ENCODE measurements at regions not wholly inside any gene's neighbourhood (a gene's known extent, or its start where the extent isn't known, plus 50 kb on each side); places are given as distances from the start of the nearest gene placed in this dataset.
"Not testable (repeated sequence)": the region's sequence is repeated elsewhere in the genome, so short reads cannot be mapped to it uniquely, and the experiment has no call there.

DNA sequence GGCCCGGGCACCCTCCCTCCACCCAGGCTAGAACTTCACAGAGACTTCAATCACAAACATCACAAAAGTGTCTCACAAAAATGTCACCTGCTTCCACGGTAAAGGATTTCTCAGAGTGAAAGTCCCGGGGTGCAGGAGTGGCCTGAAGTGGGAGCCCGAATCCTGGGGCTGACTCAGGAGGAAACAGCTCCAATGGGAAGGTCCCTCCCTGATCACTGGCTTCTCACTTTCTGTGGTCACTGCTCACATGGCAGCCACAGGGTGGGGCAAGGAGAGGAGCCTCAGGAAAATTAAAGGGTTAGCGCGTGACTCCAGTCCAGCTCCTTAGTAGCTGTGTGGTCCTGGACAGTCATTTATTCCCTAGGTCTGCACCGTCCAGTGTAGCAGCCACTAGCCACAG is 564.5 kb upstream of the B3GAT1 start:
- DNase-seq: no peak

DNA sequence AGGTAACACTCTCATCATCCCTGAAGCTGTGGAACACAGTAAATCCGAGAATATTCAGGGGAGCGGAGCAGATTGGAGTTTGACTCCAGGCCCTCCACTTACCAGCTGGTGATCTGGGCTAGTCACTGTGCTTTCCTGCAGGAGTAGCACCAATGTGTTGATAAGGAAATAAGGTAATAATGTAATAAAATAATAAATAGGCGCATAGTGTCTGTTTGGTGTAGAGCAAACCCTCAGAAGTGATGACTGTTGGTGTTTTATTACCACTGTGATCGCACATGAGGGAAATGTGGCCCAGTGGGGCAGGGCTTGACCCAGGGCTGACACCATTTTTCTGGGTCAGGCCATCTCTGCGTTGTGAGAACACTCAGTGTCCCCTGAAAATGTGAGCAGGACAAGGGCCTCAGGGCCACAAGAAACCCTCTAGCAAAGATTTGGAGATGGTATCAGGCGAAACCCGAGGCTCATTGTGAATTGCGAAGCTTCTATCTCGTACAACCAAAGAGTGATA is 563.9 kb upstream of the B3GAT1 start:
- DNase-seq: no peak

DNA sequence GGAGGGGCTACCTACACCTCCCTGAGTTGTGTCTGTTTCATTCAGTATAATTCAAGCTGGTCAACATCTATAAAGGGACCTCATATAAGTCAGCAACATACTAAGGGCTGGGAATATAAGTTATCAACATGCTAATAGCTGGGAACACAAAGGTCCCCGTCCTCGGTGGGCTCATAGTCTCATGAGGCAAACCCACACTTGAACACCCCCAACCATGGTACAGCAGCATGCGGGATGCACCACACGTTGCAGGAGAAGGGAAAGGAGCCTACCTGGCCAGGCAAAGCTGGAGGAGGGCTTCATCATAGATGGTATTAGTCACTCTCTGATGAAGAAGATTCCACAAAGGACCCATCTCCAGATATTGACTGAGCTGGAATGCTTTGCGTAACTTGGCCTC is 561.8 kb upstream of the B3GAT1 start:
- no peak for DNase-seq

DNA sequence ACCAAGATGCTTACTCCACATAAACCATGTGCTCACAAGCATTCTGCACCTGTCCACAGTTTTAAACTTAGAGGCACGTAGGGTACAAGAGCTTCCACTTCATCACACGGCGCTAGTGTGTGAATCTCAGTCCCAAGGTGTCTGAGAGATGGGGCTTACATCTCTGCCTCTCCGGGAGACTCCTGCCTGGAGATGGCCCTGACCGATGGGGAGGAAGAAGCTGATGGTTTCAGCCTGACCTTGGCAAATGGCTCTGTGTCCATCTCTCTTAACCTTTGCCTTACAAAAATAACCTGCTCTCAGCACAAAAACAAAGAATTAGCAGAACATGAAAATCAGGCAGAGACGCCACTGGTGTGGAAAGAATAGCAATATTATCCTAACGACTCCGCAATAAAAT is 559.3 kb upstream of the B3GAT1 start:
- no peak for DNase-seq

- DNase-seq: no peak
These were observed 555.7 kb upstream of the B3GAT1 start for GRCh38 chr11:134967746-134968145.

DNA sequence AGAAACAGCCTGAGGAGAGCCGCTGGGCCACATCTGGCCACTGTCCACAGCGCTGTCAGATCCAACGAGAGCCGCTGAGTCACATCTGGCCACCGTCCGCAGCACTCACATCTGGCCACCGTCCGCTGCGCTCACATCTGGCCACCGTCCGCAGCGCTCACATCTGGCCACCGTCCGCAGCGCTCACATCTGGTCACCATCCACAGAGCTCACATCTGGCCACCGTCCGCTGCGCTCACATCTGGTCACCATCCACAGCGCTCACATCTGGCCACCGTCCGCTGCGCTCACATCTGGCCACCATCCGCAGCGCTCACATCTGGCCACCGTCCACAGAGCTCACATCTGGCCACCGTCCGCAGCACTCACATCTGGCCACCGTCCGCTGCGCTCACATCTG is 549.3 kb upstream of the B3GAT1 start:
- not testable (repeated sequence) for DNase-seq

- DNase-seq: no peak
These were observed 546.8 kb upstream of the B3GAT1 start for GRCh38 chr11:134958870-134959269.

- no peak for DNase-seq
These were observed 546.2 kb upstream of the B3GAT1 start for GRCh38 chr11:134958336-134958640.

- DNase-seq: no peak
These were observed 545.7 kb upstream of the B3GAT1 start for GRCh38 chr11:134957540-134958335.

DNA sequence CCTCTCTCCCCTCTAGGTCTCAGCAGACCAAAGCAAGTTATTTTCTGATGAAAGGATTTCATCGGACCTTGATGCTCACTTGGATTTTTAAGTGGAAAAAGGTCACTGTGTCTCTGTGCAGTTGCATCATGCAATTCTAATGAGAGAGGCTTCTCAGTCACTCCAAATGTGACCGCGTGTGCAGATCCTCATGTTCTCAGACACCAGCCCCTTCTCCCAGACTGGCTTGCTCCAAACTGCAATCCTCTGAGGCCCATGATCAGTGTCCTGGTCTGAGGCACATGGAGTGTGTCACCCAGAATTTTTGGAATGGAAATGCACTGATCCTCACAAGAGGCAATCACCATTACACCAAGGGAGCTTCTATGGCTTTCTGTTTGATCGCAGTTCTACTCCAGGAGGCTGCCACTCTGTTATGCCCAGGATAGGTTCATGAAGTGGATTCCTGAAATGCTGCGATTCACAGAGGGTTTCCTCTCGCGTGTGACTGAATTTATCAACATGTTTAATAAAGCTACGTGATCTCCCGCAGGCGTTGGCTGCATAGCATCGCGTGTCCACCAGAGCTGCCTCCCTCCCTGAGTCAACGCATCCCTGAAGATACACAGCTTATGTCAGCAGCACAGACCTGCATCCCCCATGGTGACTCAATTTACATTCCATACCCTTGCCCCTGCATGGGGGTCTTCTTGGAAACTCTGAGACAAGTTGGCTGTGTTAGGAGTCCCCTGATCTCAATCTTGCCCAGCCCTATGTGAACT is 544.6 kb upstream of the B3GAT1 start:
- DNase-seq: no peak

DNA sequence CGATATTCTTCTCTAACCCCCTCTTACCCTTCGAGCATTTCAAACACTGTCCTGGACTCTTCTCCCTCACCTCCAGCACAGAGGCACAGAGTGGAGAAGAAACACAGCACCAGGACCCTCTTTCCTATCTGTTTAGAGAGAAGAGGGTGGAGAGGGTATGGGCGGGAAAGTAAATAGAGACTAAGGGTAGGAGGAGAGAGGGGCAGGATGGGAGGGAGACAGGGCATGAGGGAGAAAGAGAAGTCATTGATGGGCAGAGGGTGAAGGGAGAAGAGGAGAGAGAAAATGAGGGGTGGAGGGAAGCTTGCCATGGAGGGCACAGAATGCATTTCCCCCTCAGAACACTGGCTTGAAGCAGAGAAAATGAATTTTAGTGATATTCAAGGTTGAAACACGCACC is 543.9 kb upstream of the B3GAT1 start:
- not testable (repeated sequence) for DNase-seq

DNA sequence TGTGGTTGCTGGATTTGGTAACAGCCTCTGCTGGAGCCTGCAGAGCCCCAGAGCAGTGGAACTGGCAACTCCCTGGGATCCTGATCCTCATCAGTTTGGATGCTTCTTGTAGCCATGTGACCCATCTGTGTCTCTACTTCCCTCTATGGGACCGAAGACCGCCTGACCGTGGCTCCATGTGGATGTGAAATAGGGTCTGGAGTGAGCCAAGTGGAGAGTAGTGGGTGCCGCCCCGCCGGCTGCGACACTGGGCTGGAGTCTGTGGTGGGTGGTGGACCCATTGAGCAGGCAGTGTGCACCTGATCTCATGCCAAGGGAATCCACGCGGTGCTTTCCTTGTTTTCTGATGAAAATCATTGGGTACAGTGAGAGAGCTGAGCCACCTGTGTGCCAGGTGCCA is 543.2 kb upstream of the B3GAT1 start:
- no peak for DNase-seq

DNA sequence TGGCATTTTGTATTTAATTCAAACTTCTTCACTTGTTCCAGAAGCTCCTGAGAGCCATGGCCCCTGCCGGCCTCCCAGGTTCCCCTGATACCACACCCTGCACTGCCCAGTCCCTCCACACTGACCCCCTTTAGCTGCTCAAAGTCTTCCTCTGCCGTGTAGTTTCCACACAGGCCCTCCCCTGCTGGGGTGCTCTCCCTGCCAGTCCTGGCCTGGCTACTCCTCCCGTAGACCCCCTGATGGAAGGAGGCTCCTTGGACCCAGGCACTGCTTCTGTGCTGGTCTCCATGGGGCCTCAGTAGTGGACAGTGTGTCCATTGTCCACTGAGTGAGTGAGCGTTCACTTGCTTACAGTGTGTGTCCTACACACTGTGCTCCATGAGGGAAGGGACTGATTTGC is 542.4 kb upstream of the B3GAT1 start:
- DNase-seq: not testable (repeated sequence)

DNA sequence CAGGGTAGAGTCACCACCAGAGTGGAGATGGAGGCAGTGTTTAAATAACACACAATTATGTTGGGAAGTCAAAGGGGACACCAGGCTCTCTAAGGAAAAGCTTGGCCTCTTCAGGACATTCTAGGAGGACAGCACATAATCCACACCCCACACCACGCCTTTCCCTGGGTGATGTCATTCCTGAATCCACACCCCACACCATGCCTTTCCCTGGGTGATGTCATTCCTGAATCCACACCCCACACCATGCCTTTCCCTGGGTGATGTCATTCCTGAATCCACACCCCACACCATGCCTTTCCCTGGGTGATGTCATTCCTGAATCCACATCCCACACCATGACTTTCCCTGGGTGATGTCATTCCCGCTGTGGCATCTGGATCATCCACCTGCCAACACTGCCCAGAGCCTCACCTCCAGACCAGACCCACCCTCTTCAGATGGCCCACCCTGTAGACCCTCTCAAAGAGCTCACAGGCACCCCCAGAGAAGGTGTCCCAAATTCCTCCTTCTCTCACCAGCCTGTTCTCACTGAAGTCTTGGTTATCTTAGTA is 541.5 kb upstream of the B3GAT1 start:
- DNase-seq: not testable (repeated sequence)

- no peak for DNase-seq
These were observed 539.3 kb upstream of the B3GAT1 start for GRCh38 chr11:134951305-134951700.

DNA sequence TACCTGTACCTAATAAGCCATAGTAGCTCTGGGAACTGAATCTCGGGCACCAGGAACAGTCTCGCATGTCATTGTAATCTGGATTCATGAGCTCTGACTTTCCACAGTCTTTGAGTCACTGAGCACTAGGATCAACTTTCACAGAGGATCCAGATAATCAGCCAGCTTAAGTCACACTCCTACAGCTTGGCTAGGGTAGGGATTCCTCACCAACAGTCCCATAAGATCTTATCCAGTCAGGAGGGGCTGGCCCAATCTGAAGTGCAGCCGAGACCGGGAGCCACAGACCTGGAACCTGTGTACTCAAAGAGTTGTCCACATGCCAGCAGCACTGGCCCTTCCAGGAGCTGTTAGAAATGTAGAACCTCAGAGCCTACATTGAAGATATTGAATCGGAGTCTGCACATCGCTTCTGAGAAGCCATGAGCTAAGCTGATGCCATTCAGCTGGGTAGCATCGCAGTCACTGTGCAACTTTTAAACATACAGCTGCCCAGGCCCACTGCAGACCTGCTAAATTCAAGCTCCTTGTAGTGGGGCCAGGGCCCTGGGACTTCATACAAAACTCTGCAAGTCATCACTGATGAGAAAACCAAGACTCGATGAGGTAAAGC is 538.8 kb upstream of the B3GAT1 start:
- DNase-seq: no peak

GRCh38 chr11:134949121-134950090 is 537.4 kb upstream of the B3GAT1 start:
- DNase-seq: no peak

DNA sequence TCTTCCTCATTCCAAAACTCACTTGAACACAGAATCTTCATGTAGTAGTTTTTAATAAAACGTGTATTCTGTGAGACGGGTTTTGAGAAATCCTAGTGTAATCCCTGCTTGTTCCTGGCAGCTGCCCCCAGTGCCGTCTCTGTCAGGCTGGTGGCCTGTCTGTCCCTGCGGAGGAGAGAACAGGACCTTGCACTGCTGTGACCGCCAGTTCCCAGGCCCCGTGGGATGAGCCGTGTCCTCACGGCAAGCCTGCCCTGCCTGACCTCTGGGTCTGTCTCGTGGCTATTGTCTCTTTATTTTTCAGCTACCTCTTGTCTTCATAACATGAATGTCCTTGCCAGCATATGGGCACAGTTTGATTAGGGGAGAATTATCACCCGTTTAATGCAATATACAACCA is 535.5 kb upstream of the B3GAT1 start:
- DNase-seq: no peak

GRCh38 chr11:134945993-134946392 is 534.0 kb upstream of the B3GAT1 start:
- no peak for DNase-seq

DNA sequence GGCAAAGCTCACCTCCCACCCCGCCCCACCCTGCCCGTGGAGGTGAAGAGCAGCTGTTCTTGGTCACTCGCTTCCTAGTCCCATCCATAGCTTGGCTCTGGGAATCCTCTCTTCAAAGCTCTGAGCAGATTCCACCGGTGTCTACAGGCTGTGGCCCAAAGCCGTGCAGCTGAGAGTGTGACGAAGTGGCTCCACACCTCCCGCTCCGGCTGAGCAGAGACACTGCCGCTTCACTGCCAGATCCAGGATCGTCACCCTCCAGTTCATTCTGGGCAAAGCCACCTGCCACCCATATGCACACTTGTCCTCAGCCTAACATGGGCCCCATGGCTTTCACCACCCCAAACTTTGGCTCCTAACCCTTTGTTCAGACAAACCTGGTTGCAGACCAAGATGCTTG is 532.9 kb upstream of the B3GAT1 start:
- DNase-seq: no peak

GRCh38 chr11:134944131-134944530 is 532.1 kb upstream of the B3GAT1 start:
- no peak for DNase-seq

GRCh38 chr11:134943544-134943943 is 531.5 kb upstream of the B3GAT1 start:
- DNase-seq: no peak
